Germinal center (tissue), 1 donor: ENCODE measurements at regions not wholly inside any gene's neighbourhood (a gene's known extent, or its start where the extent isn't known, plus 50 kb on each side); places are given as distances from the start of the nearest gene placed in this dataset.
"Not testable (repeated sequence)": the region's sequence is repeated elsewhere in the genome, so short reads cannot be mapped to it uniquely, and the experiment has no call there.

Source experiments
- DNase-seq: peaks from one replicate; pipeline ENCODE4 v3.0.0; 2012; ENCODE audit warnings: mixed read lengths, low spot score

GRCh38 chr1:242623756-242624155 is 99.3 kb upstream of the PLD5 start:
- no peak for DNase-seq

GRCh38 chr1:242623119-242623518 is 98.6 kb upstream of the PLD5 start:
- DNase-seq = no peak

- no peak for DNase-seq
Measured at GRCh38 chr1:242613266-242613815, 88.8 kb upstream of the PLD5 start.

- DNase-seq = no peak
Measured at GRCh38 chr1:242610209-242610608, 85.7 kb upstream of the PLD5 start.

GRCh38 chr1:242605521-242605920 is 81.0 kb upstream of the PLD5 start:
- DNase-seq = no peak

GRCh38 chr1:242602001-242602400 is 77.5 kb upstream of the PLD5 start:
- DNase-seq = no peak

- DNase-seq = not testable (repeated sequence)
Measured at GRCh38 chr1:242593756-242594155, 69.3 kb upstream of the PLD5 start.

GRCh38 chr1:242586360-242586680 is 61.8 kb upstream of the PLD5 start:
- no peak for DNase-seq

- DNase-seq = no peak
Measured at GRCh38 chr1:242585616-242586359, 61.3 kb upstream of the PLD5 start.

- no peak for DNase-seq
Measured at GRCh38 chr1:242582669-242583068, 58.2 kb upstream of the PLD5 start.

GRCh38 chr1:242579528-242580235 is 55.2 kb upstream of the PLD5 start:
- DNase-seq = no peak
